GM23248 (cell line): ENCODE measurements at regions not wholly inside any gene's neighbourhood (a gene's known extent, or its start where the extent isn't known, plus 50 kb on each side); places are given as distances from the start of the nearest gene placed in this dataset.
A peak's percentile ranks its signal among the peaks of the same experiment; 100 is the strongest.

Experiments used
- DNase-seq: peaks from one replicate; pipeline ENCODE4 v3.0.0-alpha.2; 2015
- H2AFZ ChIP-seq: fragments of 200-600 bp; sonication (generic); 2 replicates; pipeline ENCODE4 v1.6.1; 2016; ENCODE audit warnings: antibody characterized with exemption
- H3F3A ChIP-seq: fragments of 200-600 bp; sonication (generic); 2 replicates; pipeline ENCODE4 v1.6.1; 2016; ENCODE audit warnings: mild to moderate bottlenecking, antibody characterized with exemption, mixed run types; ENCODE audit not compliant: insufficient read depth
- H3K27ac ChIP-seq: fragments of 200-600 bp; sonication (generic); 2 replicates; pipeline ENCODE4 v1.5.1; 2016; ENCODE audit warnings: mild to moderate bottlenecking
- H3K27me3 ChIP-seq: fragments of 200-600 bp; sonication (generic); replicated peaks from 2 replicates; pipeline ENCODE4 v1.6.1; 2016; ENCODE audit warnings: mild to moderate bottlenecking; ENCODE audit not compliant: insufficient read depth
- H3K36me3 ChIP-seq: fragments of 200-600 bp; sonication (generic); 2 replicates; pipeline ENCODE4 v1.6.1; 2016; ENCODE audit warnings: low read depth, mild to moderate bottlenecking
- H3K4me1 ChIP-seq: fragments of 200-600 bp; sonication (generic); 2 replicates; pipeline ENCODE4 v1.6.1; 2016; ENCODE audit warnings: mild to moderate bottlenecking; ENCODE audit not compliant: insufficient read depth
- H3K4me2 ChIP-seq: fragments of 200-600 bp; sonication (generic); one replicate; pipeline ENCODE4 v1.6.1; 2016; ENCODE audit warnings: mild to moderate bottlenecking; ENCODE audit not compliant: unreplicated experiment
- H3K4me3 ChIP-seq: fragments of 200-600 bp; sonication (generic); 2 replicates; pipeline ENCODE4 v1.5.1; 2016; ENCODE audit warnings: mild to moderate bottlenecking
- H3K79me2 ChIP-seq: fragments of 200-600 bp; sonication (generic); 2 replicates; pipeline ENCODE4 v1.6.1; 2016; ENCODE audit warnings: mild to moderate bottlenecking; ENCODE audit not compliant: insufficient read depth
- H3K9ac ChIP-seq: fragments of 200-600 bp; sonication (generic); 2 replicates; pipeline ENCODE4 v1.6.1; 2016; ENCODE audit warnings: mild to moderate bottlenecking
- H3K9me2 ChIP-seq: fragments of 200-600 bp; sonication (generic); 2 replicates; pipeline ENCODE4 v1.6.1; 2016; ENCODE audit warnings: mixed run types, mild to moderate bottlenecking, moderate library complexity; ENCODE audit not compliant: insufficient read depth
- H3K9me3 ChIP-seq: fragments of 200-600 bp; sonication (generic); one replicate; pipeline ENCODE4 v1.6.1; 2017; ENCODE audit warnings: low read depth
- H4K20me1 ChIP-seq: fragments of 200-600 bp; sonication (generic); 2 replicates; pipeline ENCODE4 v1.6.0; 2016; ENCODE audit not compliant: insufficient read depth
- EZH2 ChIP-seq: fragments of 200-600 bp; sonication (generic); IDR thresholded peaks from 2 replicates; pipeline ENCODE4 v1.6.1; 2018; ENCODE audit warnings: antibody characterized with exemption, mild to moderate bottlenecking; ENCODE audit not compliant: insufficient read depth, poor library complexity, severe bottlenecking
- EZH2phosphoT487 ChIP-seq: fragments of 200-600 bp; sonication (generic); IDR thresholded peaks from 2 replicates; pipeline ENCODE4 v1.6.1; 2018; ENCODE audit warnings: antibody characterized with exemption, moderate library complexity, mild to moderate bottlenecking, low read depth; ENCODE audit not compliant: insufficient read depth
- WGBS, 2 experiments: methylation state at CpG; one replicate each; pipeline ENCODE4 v1.1.6; 2015 to 2017; ENCODE audit warnings: low lambda C conversion rate in 2 of 2, low coverage in 1 of 2; ENCODE audit errors: missing lambda C conversion rate in 2 of 2; 5-methylcytosine and 5-hydroxymethylcytosine counted together
- in situ Hi-C: fragments of 300-500 bp; cut with MboI; formaldehyde crosslinking; loops from 2 replicates; pipeline ENCODE4 v1.15.0; 2020

DNA sequence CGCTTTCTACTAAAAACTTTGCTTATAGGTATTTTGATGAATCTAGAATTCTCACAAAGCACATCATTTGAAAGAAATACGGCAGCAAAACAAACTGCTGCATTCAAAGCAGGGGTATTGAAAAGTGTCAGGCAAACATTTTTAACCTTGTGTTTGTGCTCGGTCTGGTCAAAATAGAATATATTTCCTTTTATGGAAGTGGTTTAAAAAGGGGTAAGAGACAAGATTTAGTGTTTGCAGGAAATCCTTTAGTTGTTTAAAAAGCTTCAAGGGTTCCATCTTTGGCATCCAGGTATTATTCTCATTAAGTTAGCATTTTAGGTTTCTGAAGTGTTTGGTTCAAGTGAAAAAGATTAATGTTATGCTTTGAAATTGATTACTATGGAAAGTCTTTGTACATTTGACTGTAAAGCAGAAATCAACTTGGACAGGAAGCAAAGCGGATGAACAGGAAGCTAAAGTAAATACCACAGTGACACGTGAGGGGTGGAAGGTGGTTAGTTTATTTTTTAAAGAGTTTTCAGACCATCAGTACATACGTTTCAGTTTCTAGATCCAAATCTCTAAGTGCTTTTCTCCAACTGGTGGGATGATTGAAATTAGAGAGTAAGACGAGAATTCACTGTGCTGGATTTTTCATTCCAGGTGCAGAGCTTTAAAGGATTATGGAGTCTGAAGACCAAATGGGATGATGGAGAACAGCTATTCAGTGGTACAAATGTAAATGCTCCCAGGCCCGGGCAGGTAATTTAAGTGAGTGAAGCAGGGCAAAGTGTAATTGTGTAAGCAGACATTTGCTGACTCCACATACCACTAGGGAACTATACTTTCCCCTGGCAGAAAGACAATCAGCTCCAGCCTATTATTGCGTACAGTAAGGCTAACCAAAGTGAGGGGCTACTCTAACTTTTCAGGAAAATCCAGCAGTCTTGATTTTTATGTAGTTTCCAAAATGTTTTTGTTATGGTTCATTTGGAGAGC lies 341.8 kb upstream of the TBL1XR1 start:
- TF ChIP-seq EZH2phosphoT487, result no peak
- no peak for TF ChIP-seq EZH2
- Histone ChIP-seq H3K4me1 (peaks cover 20% of the 10 kb centered on the region), H3K27ac (no peak overlapping the region), H3K36me3 (no peaks in the 10 kb centered on the region), H3K9ac (no peak overlapping the region), H3K79me2 (no peaks in the 10 kb centered on the region), H3F3A (peaks cover 10% of the 10 kb centered on the region), H3K4me3 (no peak overlapping the region), H4K20me1 (no peaks in the 10 kb centered on the region), H2AFZ (peak overlapping the region; percentile 8; the same call in 1 of the 2 replicates), H3K9me3 (no peaks in the 10 kb centered on the region), H3K27me3 (no peaks in the 10 kb centered on the region), H3K9me2 (no peaks in the 10 kb centered on the region), H3K4me2 (no peak overlapping the region)
- in situ Hi-C loops, result no loop called here
- DNase-seq, result no peak
- 71 to 75% methylated on average over 9 of the region's 9 CpGs for WGBS, 2 experiments

- in situ Hi-C loops, result no loop called here
- Histone ChIP-seq H3K27me3 (no peaks in the 10 kb centered on the region), H3K9me3 (no peaks in the 10 kb centered on the region), H3K9ac (no peak overlapping the region), H3K4me3 (no peak overlapping the region), H3K4me2 (no peak overlapping the region), H3K9me2 (no peaks in the 10 kb centered on the region), H3F3A (peaks cover 10% of the 10 kb centered on the region), H3K36me3 (no peaks in the 10 kb centered on the region), H3K4me1 (peaks cover 20% of the 10 kb centered on the region), H3K79me2 (no peaks in the 10 kb centered on the region), H3K27ac (no peak overlapping the region), H4K20me1 (no peaks in the 10 kb centered on the region), H2AFZ (no peak overlapping the region)
- 91 to 93% methylated on average over 4 of the region's 4 CpGs for WGBS, 2 experiments
- TF ChIP-seq EZH2phosphoT487 (no peak), EZH2 (no peak)
- DNase-seq, result no peak
These were observed 344.3 kb upstream of the TBL1XR1 start for GRCh38 chr3:177541541-177541940.

- no peak overlapping the region for H3K27ac ChIP-seq
- H3K27me3 ChIP-seq, result no peaks in the 10 kb centered on the region
- H3K36me3 ChIP-seq, result no peaks in the 10 kb centered on the region
- no peak for TF ChIP-seq EZH2
- no peak for TF ChIP-seq EZH2phosphoT487
- 34 to 44% methylated on average over 3 of the region's 3 CpGs for WGBS, 2 experiments
- no peak overlapping the region; the same call in 1 of the 2 replicates for H2AFZ ChIP-seq
- no peaks in the 10 kb centered on the region for H4K20me1 ChIP-seq
- DNase-seq, result no peak
- H3K79me2 ChIP-seq, result no peaks in the 10 kb centered on the region
- no peaks in the 10 kb centered on the region for H3K9me3 ChIP-seq
- in situ Hi-C loops, result no loop called here
- H3K4me1 ChIP-seq, result no peaks in the 10 kb centered on the region
- no peak overlapping the region for H3K4me2 ChIP-seq
- H3K4me3 ChIP-seq, result no peak overlapping the region
- no peak overlapping the region for H3K9ac ChIP-seq
- no peaks in the 10 kb centered on the region for H3K9me2 ChIP-seq
- H3F3A ChIP-seq, result no peaks in the 10 kb centered on the region
These were observed 348.7 kb upstream of the TBL1XR1 start for GRCh38 chr3:177545964-177546363.

DNA sequence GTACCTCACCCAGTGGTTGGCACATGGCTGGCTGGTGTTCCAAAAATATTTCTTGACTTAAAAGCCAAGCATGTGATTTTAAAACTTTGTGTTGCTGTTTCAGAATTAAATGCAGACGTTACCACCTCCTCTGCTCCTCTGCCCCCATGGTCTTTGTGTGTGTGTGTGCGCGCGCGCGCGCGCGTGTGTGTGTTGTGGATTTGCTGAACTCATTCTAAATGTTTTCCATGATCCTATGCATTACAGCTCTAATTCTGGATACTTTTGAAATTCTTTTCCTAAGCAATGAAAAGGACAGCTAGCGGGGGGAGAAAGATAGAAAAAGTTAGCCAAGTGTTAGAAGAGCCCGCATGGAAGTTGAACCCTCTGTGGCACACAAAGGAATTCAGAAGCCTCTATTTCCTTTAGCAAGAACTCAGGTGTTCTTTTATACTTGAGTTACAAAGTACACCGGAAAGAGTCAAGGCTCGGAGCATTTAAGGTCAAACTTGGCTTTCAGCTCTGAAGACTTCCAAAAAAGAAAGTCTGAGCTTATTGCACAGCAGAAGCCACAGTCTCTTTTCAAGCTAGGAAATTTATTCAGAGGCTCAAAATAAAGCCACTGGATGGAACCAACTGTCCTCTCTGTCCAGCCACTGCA lies 350.5 kb upstream of the TBL1XR1 start:
- TF ChIP-seq EZH2 (no peak), EZH2phosphoT487 (no peak)
- Histone ChIP-seq H3K79me2 (no peaks in the 10 kb centered on the region), H3K27ac (no peak overlapping the region), H4K20me1 (no peaks in the 10 kb centered on the region), H3K9me3 (no peaks in the 10 kb centered on the region), H3K9me2 (no peaks in the 10 kb centered on the region), H3K4me3 (no peak overlapping the region), H3K27me3 (no peaks in the 10 kb centered on the region), H3K4me1 (no peaks in the 10 kb centered on the region), H3K36me3 (no peaks in the 10 kb centered on the region), H3F3A (no peaks in the 10 kb centered on the region), H3K4me2 (no peak overlapping the region), H3K9ac (no peak overlapping the region), H2AFZ (no peak overlapping the region)
- DNase-seq, result no peak
- in situ Hi-C loops, result no loop called here
- 61 to 68% methylated on average over 13 of the region's 13 CpGs for WGBS, 2 experiments
